GM19455 (cell line): ENCODE measurements at regions not wholly inside any gene's neighbourhood (a gene's known extent, or its start where the extent isn't known, plus 50 kb on each side); places are given as distances from the start of the nearest gene placed in this dataset.
"Not testable (repeated sequence)": the region's sequence is repeated elsewhere in the genome, so short reads cannot be mapped to it uniquely, and the experiment has no call there.

Experiments used
- ATAC-seq: cut with Tn5 transposase; IDR thresholded peaks from one replicate; pipeline ENCODE4 v1.9.1; 2021; ENCODE audit not compliant: unreplicated experiment

GRCh38 chr10:25076506-25077177, 60.2 kb downstream of the THNSL1 start:
- ATAC-seq = no peak

GRCh38 chr10:25078658-25079431, 62.4 kb downstream of the THNSL1 start:
- ATAC-seq = no peak

- ATAC-seq = no peak
These were observed 64.6 kb downstream of the THNSL1 start for GRCh38 chr10:25080880-25081581.

GRCh38 chr10:25082276-25083204, 66.1 kb downstream of the THNSL1 start:
- no peak for ATAC-seq

- ATAC-seq = no peak
These were observed 67.2 kb downstream of the THNSL1 start for GRCh38 chr10:25083546-25084111.

- ATAC-seq = no peak
These were observed 68.0 kb downstream of the THNSL1 start for GRCh38 chr10:25084447-25084846.

- ATAC-seq = no peak
These were observed 78.2 kb downstream of the THNSL1 start for GRCh38 chr10:25094590-25094989.

GRCh38 chr10:25097669-25098411, 77.0 kb upstream of the GPR158 start:
- ATAC-seq = no peak

- ATAC-seq = no peak
These were observed 74.7 kb upstream of the GPR158 start for GRCh38 chr10:25100141-25100540.

- no peak for ATAC-seq
These were observed 73.2 kb upstream of the GPR158 start for GRCh38 chr10:25101461-25102146.

- ATAC-seq = no peak
These were observed 72.5 kb upstream of the GPR158 start for GRCh38 chr10:25102147-25102822.

GRCh38 chr10:25103703-25104102, 71.1 kb upstream of the GPR158 start:
- no peak for ATAC-seq

- ATAC-seq = no peak
These were observed 70.4 kb upstream of the GPR158 start for GRCh38 chr10:25104441-25104840.

GRCh38 chr10:25105262-25105661, 69.5 kb upstream of the GPR158 start:
- no peak for ATAC-seq

- ATAC-seq = no peak
These were observed 69.0 kb upstream of the GPR158 start for GRCh38 chr10:25105743-25106260.

GRCh38 chr10:25107756-25108155, 67.0 kb upstream of the GPR158 start:
- ATAC-seq = no peak

- not testable (repeated sequence) for ATAC-seq
These were observed 64.9 kb upstream of the GPR158 start for GRCh38 chr10:25109896-25110295.

- ATAC-seq = no peak
These were observed 62.8 kb upstream of the GPR158 start for GRCh38 chr10:25112016-25112415.
